Right lobe of liver (tissue), 4 donors: ENCODE measurements at regions not wholly inside any gene's neighbourhood (a gene's known extent, or its start where the extent isn't known, plus 50 kb on each side); places are given as distances from the start of the nearest gene placed in this dataset.

Experiments used
- CTCF ChIP-seq, 4 donors: fragments of 200-600 bp in 3 of 4; fragments of 450-650 bp in 1 of 4; IDR thresholded peaks; one replicate each; pipeline versions ENCODE4 v1.5.1 to v1.8.0; 2016 to 2022; ENCODE audit warnings: antibody characterized with exemption in 4 of 4, mild to moderate bottlenecking in 2 of 4
- POLR2A ChIP-seq: fragments of 450-650 bp; IDR thresholded peaks from one replicate; pipeline ENCODE4 v1.6.1; 2017; ENCODE audit warnings: antibody characterized with exemption, mild to moderate bottlenecking
- donor health status: DM: no; HTN: no; CAD: no.
- donor health status: DM: no; HTN: no; CAD: no.
- donor health status: DM: no; HTN: yes; CAD: no.

GRCh38 chr11:16430674-16431073, 74.3 kb upstream of the SOX6 start:
- TF ChIP-seq CTCF (IDR thresholded peaks at IDR 0.05), result no peak
- TF ChIP-seq POLR2A, result no peak
